ENCODE measurements at regions not wholly inside any gene's neighbourhood (a gene's known extent, or its start where the extent isn't known, plus 50 kb on each side); places are given as distances from the start of the nearest gene placed in this dataset.

- Histone ChIP-seq H3K27me3 (ENCODE audit: insufficient read depth, low read length) (no peaks in the 10 kb centered on the region), H4K20me1 (ENCODE audit: insufficient read depth) (no peaks in the 10 kb centered on the region), H3K27ac (ENCODE audit: low read depth, low read length) (no peak overlapping the region), H3K9me3 (ENCODE audit: control insufficient read depth in 1 of 2, insufficient read depth in 1 of 2, low read depth in 1 of 2, low read length in 2 of 2) (no peaks in the 10 kb centered on the region), H3K9ac (ENCODE audit: low read length) (no peak overlapping the region), H3K4me2 (ENCODE audit: low read length) (no peak overlapping the region), H2AFZ (ENCODE audit: low read depth, low read length, poor library complexity, severe bottlenecking) (no peak overlapping the region), H3K36me3 (ENCODE audit: control insufficient read depth in 1 of 2, insufficient read depth in 2 of 2, low read length in 2 of 2) (no peaks in the 10 kb centered on the region), H3K4me1 (ENCODE audit: control insufficient read depth in 1 of 2, insufficient read depth in 2 of 2, low read length in 2 of 2) (no peaks in the 10 kb centered on the region), H3K9me2 (ENCODE audit: insufficient read depth) (no peaks in the 10 kb centered on the region), H3K79me2 (ENCODE audit: insufficient read depth, low read length) (no peaks in the 10 kb centered on the region), H3K4me3 (replicated peaks in 1 of 2; ENCODE audit: low read depth in 1 of 2, low read length in 2 of 2) (no peak overlapping the region)
- intact Hi-C loops (cut with micrococcal nuclease), result no loop called here
- DNase-seq (ENCODE audit: low read depth, low spot score) (no peak), ATAC-seq (no peak)
- ChIA-PET RAD21 (ENCODE audit: low non-redundant PET in 1 of 2, low total read pairs in 2 of 2, uncharacterized antibody in 2 of 2, unreplicated experiment in 2 of 2) (no interaction called here), CTCF (no interaction called here), POLR2A (no interaction called here)
- no TSS peak for BruUV-seq (replicated peaks)
- no peak for TF ChIP-seq EZH2 (IDR thresholded peaks at IDR 0.05)
- TF ChIP-seq SRF (IDR thresholded peaks at IDR 0.05; ENCODE audit: low read depth), result no peak
- TF ChIP-seq ELF1 (IDR thresholded peaks at IDR 0.05; ENCODE audit: borderline replicate concordance, low read depth), result no peak
- no peak for TF ChIP-seq CEBPB (IDR thresholded peaks at IDR 0.05; ENCODE audit: low read depth)
- TF ChIP-seq EZH2phosphoT487 (IDR thresholded peaks at IDR 0.05; ENCODE audit: borderline replicate concordance), result no peak
- no peak for TF ChIP-seq CTCF (IDR thresholded peaks at IDR 0.05 in 2 of 3, conservative IDR thresholded peaks at IDR 0.05 in 1 of 3; ENCODE audit: borderline replicate concordance in 1 of 3, insufficient read depth in 1 of 3, low read depth in 2 of 3, low read length in 2 of 3)
- TF ChIP-seq REST (IDR thresholded peaks at IDR 0.05; ENCODE audit: low read depth), result no peak
- no peak for TF ChIP-seq TCF7L2 (IDR thresholded peaks at IDR 0.05; ENCODE audit: borderline replicate concordance, extremely low read depth, insufficient read depth, insufficient read length)
Measured at GRCh38 chr7:46015107-46015868, 94.2 kb upstream of the IGFBP3 start.
